ENCODE measurements at regions not wholly inside any gene's neighbourhood (a gene's known extent, or its start where the extent isn't known, plus 50 kb on each side); places are given as distances from the start of the nearest gene placed in this dataset.

- TF ChIP-seq POLR2A (IDR thresholded peaks at IDR 0.05; ENCODE audit: low read length): no peak
- TF ChIP-seq GATA1 (IDR thresholded peaks at IDR 0.05; ENCODE audit: low read depth, low read length): no peak
Observed at GRCh38 chr2:57509189-57509588, 537.4 kb upstream of the VRK2 start.

Data from erythroblast (primary cell).